NCI-H748 (cell line): ENCODE measurements at regions not wholly inside any gene's neighbourhood (a gene's known extent, or its start where the extent isn't known, plus 50 kb on each side); places are given as distances from the start of the nearest gene placed in this dataset.
A peak's percentile ranks its signal among the peaks of the same experiment; 100 is the strongest.
"Not testable (repeated sequence)": the region's sequence is repeated elsewhere in the genome, so short reads cannot be mapped to it uniquely, and the experiment has no call there.

ENCODE experiments used
- DNase-seq: peaks from one replicate; lab custom pipeline; 2025; ENCODE audit not compliant: unreplicated experiment; lab: John Stamatoyannopoulos, UW

GRCh38 chr15:39403640-39404117, 177.2 kb upstream of the THBS1 start:
- no peak for DNase-seq

DNA sequence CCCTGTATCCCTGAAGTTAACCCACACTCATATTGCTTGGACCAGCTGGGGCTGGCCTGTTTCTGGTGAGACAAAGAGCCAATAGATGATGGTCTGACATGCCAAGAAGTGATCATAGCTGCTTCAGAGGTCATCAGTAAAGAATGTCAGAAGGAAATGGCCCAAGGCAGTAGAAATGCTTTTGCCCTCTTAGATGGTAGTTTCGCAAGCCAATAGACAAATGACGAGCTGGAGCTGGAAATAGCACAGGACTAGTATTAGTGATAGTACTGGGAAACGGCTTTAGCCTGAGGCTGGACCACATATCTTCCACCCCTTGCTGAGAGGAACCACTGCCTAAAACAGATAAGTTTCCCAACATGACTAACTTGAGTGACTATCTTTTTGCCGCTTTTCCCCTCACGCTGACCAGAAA, 176.1 kb upstream of the THBS1 start:
- DNase-seq = no peak

GRCh38 chr15:39406485-39406884, 174.4 kb upstream of the THBS1 start:
- DNase-seq = no peak

DNA sequence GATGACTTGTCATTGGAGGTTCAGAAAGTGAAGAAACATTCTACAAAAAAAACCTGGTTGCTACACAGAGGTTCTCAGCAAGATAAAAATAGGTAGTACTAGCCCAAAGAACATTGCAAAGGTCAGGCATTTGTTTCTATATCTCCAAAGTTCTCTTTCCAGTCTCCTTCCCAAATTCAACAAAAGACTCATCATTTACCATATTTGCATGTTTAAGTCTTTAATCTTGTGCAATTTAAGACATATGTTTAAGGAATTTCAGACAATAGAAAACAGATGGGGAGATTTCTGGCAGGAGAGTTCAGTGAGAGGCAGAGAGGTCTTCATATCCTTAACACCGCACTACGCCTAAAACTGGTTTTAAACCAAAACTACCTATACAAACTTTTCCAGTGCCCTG, 173.8 kb upstream of the THBS1 start:
- DNase-seq = no peak

DNA sequence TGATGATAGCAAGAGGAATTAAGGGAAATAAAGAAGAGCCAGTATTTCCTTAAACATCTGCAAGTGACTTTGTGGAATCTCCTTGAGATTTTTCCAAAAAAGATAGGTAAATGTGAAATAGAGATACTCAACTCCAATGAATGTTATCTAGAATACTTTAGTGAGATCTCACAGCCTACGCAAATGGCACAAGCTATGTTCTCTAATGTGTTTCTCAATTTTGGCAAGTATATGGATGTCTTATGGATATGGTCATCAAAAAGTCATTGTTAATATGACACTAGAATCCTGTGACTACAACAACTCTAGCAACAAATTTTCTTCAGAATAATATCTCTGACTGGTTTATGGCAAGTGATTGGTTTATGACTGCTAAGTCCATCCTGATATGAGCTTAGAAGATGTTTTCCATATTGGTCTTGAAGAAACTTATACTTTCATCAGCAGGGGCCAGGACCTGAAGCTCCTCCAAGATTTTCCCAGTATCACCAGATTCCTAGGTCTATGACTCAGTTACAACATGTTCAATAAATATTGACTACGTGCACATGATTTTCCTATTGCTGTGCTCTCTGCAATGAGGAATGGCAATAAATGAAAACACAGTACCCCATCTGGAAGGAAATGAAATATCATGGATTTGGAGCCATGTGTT, 170.9 kb upstream of the THBS1 start:
- DNase-seq = no peak

DNA sequence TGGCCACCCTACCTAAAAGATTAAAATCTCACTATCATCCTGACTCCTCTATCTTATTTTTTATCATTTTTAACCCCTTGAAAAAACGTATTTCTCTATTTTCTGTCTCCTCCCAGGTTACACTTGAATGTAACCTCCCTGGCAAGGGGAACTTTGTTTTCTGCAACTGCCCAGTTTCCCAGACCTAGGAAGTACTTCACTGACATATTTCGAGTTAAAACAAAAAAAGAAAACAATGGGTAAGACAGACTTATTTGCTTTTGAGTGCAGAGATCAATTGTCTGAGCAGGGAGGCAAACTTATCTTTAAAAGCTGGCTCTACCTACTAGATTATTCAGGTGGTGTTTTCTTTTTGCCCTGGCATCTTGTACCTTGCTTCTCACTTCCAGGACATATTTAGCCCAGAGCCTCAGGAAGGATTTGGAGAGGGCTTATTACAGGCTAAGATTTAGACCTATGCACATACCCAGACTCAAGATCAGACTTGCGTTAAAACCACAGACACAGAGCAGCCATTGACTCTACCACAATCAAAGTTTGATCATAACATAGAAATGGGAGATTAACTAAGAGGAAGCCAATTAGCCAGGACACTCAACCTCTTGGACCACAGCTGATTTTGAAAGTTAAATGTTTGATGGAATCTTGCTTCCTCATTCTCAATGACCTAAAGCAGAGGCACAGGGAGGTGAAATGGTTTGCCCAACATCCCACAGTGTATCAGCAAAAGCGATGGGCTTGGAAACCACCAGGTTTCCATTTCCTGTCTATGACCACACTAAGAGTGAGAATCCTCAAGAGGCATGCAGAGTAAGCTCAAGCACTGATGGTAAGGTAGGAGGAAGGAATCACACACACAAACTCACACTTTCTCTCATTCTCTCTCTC, 169.5 kb upstream of the THBS1 start:
- DNase-seq = no peak

GRCh38 chr15:39413558-39413957, 167.3 kb upstream of the THBS1 start:
- DNase-seq = no peak

- no peak for DNase-seq
These were observed 166.7 kb upstream of the THBS1 start for GRCh38 chr15:39414201-39414600.

DNA sequence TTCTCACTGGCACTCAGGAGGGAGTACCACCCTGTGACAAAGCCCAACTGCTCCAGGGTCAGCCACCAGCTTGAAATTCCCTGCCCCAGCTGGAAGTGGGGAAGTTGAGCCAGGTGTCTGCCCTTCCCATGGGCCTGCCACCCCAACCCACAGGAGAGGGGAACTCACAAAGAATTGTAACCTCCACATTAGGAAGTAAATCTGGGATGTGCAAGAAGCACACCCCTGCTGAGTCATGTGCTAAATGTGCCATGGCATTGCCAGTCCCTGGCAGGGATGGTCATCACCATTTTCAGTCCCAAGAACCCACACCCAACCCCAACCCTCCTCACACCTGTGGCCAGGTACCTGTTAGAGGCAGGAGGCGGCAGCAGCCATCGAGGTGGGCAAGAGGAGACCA, 165.2 kb upstream of the THBS1 start:
- DNase-seq = no peak

- no peak for DNase-seq
These were observed 164.6 kb upstream of the THBS1 start for GRCh38 chr15:39416258-39416657.

DNA sequence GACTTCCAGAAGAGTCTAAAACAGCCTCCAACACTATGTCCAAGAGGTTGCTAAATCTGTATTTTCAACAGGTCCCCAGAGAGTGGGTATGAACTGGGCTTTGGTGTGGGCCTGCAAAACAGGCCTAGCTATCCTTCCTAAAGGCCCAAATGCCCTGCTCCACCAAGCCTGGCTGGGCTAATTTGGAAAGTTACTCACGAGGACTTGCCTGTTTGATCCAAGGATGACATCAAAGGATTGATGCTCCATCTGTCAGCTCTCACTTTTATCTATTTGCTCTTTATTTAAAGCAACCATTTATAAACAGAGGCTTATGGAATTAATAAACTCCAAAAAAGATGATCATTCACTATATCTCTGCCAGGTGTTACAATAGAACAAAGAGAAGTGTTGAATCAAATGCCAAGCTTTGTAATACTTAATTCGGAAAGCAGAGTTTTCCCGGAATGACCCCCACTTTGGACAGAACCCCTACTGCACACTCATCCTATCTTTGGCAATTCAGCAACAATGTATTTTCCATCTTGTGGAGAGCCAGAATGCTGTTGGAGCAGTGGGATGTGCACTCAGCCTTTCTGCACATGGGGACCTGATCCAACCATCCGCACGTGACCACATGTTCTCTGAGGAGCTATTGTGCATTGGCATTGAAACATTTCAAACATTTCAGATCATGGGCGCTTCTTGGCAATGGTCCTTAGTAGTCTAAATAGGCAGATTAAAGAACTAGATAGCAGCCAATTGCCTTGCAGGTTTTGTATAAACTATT, 163.3 kb upstream of the THBS1 start:
- no peak for DNase-seq

- DNase-seq = peak; percentile 3
These were observed 161.2 kb upstream of the THBS1 start for GRCh38 chr15:39419651-39420050.

- peak; percentile 58 for DNase-seq
These were observed 160.6 kb upstream of the THBS1 start for GRCh38 chr15:39420123-39420852.

DNA sequence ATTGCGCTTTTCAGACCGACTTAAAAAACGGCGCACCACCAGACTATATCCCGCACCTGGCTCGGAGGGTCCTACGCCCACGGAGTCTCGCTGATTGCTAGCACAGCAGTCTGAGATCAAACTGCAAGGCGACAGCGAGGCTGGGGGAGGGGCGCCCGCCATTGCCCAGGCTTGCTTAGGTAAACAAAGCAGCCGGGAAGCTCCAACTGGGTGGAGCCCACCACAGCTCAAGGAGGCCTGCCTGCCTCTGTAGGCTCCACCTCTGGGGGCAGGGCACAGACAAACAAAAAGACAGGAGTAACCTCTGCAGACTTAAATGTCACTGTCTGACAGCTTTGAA, 160.1 kb upstream of the THBS1 start:
- DNase-seq = not testable (repeated sequence)

DNA sequence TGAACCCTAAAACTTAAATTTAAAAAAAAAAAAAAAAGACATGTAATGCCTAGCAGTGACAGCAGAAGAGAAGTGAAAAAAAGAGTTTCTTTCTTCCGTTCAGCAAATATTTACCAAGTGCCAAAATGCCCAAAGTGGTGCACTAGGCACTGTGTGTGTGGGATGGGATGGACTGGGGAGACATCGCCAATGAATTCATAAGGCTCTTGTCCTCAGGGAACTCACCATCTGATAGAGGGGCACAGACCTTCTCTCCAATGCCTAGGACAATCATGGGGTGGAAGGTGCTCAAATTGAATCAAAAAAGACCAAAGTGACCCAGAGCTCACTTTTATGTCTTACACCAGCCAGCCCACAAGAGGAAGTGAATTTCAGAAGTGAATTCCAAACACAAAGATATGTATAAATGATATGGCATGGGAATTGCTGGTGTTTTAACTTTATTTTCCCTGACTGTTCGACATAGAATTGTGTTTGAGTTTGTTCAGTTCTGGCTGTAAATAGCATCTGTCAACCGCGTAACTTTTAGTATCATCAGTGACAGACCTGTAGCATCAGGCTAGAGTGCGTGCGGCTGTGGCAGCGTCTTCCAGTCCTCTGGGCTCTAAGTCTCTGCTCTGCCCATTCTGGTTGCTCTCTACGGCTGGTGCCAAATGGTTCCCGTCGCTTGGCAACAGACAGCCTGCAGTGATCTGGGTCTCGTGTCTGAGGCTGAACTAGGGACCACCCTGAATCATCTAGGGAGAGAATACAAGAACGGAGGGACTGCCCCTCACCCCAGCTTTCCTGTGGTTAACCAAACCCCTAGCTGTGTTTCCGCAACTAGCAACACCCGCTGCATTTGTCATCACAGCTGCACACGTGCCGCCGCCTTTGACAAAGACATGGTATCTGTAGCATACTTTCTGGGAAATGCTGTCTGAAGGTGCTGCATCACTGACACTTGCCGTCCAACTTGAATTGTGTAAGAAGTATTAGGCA, 154.0 kb upstream of the THBS1 start:
- DNase-seq = peak; percentile 68

GRCh38 chr15:39427705-39428104, 153.2 kb upstream of the THBS1 start:
- no peak for DNase-seq

GRCh38 chr15:39429898-39430357, 151.0 kb upstream of the THBS1 start:
- no peak for DNase-seq

GRCh38 chr15:39430389-39430788, 150.5 kb upstream of the THBS1 start:
- DNase-seq = peak; percentile 31

GRCh38 chr15:39431376-39431775, 149.5 kb upstream of the THBS1 start:
- no peak for DNase-seq

- no peak for DNase-seq
These were observed 148.9 kb upstream of the THBS1 start for GRCh38 chr15:39432026-39432425.
